ENCODE measurements at regions not wholly inside any gene's neighbourhood (a gene's known extent, or its start where the extent isn't known, plus 50 kb on each side); places are given as distances from the start of the nearest gene placed in this dataset.
"Not testable (repeated sequence)": the region's sequence is repeated elsewhere in the genome, so short reads cannot be mapped to it uniquely, and the experiment has no call there.

- no peak for TF ChIP-seq CTCF (IDR thresholded peaks at IDR 0.05)
- DNase-seq (ENCODE audit: low spot score) (no peak), ATAC-seq (ENCODE audit: low FRiP score) (no peak)
Observed at GRCh38 chr2:52475590-52475989, 1292.0 kb upstream of the CHAC2 start.

- DNase-seq (ENCODE audit: low spot score) = no peak
- no peak for TF ChIP-seq CTCF (IDR thresholded peaks at IDR 0.05)
- no peak for ATAC-seq (ENCODE audit: low FRiP score)
Observed at GRCh38 chr2:52474091-52474490, 1293.5 kb upstream of the CHAC2 start.

GRCh38 chr2:52473526-52473925, 1294.1 kb upstream of the CHAC2 start:
- ATAC-seq (ENCODE audit: low FRiP score) = no peak
- TF ChIP-seq CTCF (IDR thresholded peaks at IDR 0.05) = no peak
- DNase-seq (ENCODE audit: low spot score) = no peak

GRCh38 chr2:52470457-52470856, 1297.1 kb upstream of the CHAC2 start:
- not testable (repeated sequence) for ATAC-seq (ENCODE audit: low FRiP score); DNase-seq (ENCODE audit: low spot score)

GRCh38 chr2:52467189-52467588, 1300.4 kb upstream of the CHAC2 start:
- ATAC-seq (ENCODE audit: low FRiP score) (no peak), DNase-seq (ENCODE audit: low spot score) (no peak)
- TF ChIP-seq CTCF (IDR thresholded peaks at IDR 0.05) = no peak

GRCh38 chr2:52465287-52465686, 1302.3 kb upstream of the CHAC2 start:
- DNase-seq (ENCODE audit: low spot score) = no peak
- no peak for TF ChIP-seq CTCF (IDR thresholded peaks at IDR 0.05)
- ATAC-seq (ENCODE audit: low FRiP score) = no peak

- DNase-seq (ENCODE audit: low spot score) (no peak), ATAC-seq (ENCODE audit: low FRiP score) (no peak)
- no peak for TF ChIP-seq CTCF (IDR thresholded peaks at IDR 0.05)
Observed at GRCh38 chr2:52463457-52463856, 1304.1 kb upstream of the CHAC2 start.

Data from omental fat pad (tissue), 3 donors.